IPS DF 6.9 (cell line): ENCODE measurements at regions not wholly inside any gene's neighbourhood (a gene's known extent, or its start where the extent isn't known, plus 50 kb on each side); places are given as distances from the start of the nearest gene placed in this dataset.
"Not testable (repeated sequence)": the region's sequence is repeated elsewhere in the genome, so short reads cannot be mapped to it uniquely, and the experiment has no call there.

Experiments
- DNase-seq: peaks from one replicate; pipeline ENCODE4 v3.0.0-alpha.2; 2013; ENCODE audit warnings: low read depth, low spot score
- H3K27ac ChIP-seq: one replicate; pipeline ENCODE4 v1.5.1; 2013; ENCODE audit warnings: low read length, control low read depth
- H3K27me3 ChIP-seq: 2 replicates; pipeline ENCODE4 v1.6.1; 2013; ENCODE audit warnings: mild to moderate bottlenecking, low read length; ENCODE audit not compliant: control insufficient read depth, insufficient read depth
- H3K36me3 ChIP-seq: 2 replicates; pipeline ENCODE4 v1.6.1; 2013; ENCODE audit warnings: low read length; ENCODE audit not compliant: control insufficient read depth, insufficient read depth
- H3K4me1 ChIP-seq: 2 replicates; pipeline ENCODE4 v1.6.1; 2013; ENCODE audit warnings: low read length; ENCODE audit not compliant: control insufficient read depth, insufficient read depth
- H3K4me3 ChIP-seq: 2 replicates; pipeline ENCODE4 v1.5.1; 2013; ENCODE audit warnings: mild to moderate bottlenecking, low read length
- H3K9me3 ChIP-seq: 2 replicates; pipeline ENCODE4 v1.6.1; 2013; ENCODE audit warnings: low read length, inconsistent platforms; ENCODE audit not compliant: control insufficient read depth, insufficient read depth
- WGBS: extraction: QIAGEN DNeasy Blood & Tissue Kit; methylation state at CpG from one replicate; pipeline ENCODE4 v1.1.7; 2013; ENCODE audit warnings: mixed read lengths, missing lambda C conversion rate; ENCODE audit not compliant: insufficient read length, insufficient coverage; 5-methylcytosine and 5-hydroxymethylcytosine counted together

- Histone ChIP-seq H3K4me1 (no peaks in the 10 kb centered on the region), H3K27me3 (no peaks in the 10 kb centered on the region), H3K27ac (no peak overlapping the region), H3K4me3 (no peak overlapping the region), H3K9me3 (no peaks in the 10 kb centered on the region), H3K36me3 (no peaks in the 10 kb centered on the region)
- no CpG with 5 or more reads among the region's 6 CpGs for WGBS
- no peak for DNase-seq
Observed at GRCh38 chr10:44576702-44577191, 191.8 kb upstream of the CXCL12 start.

GRCh38 chr10:44577533-44577932, 192.6 kb upstream of the CXCL12 start:
- Histone ChIP-seq H3K36me3 (no peaks in the 10 kb centered on the region), H3K27me3 (no peaks in the 10 kb centered on the region), H3K9me3 (no peaks in the 10 kb centered on the region), H3K4me3 (no peak overlapping the region), H3K4me1 (no peaks in the 10 kb centered on the region), H3K27ac (no peak overlapping the region)
- no CpG with 5 or more reads among the region's 3 CpGs for WGBS
- DNase-seq, result no peak

GRCh38 chr10:44578271-44578670, 193.4 kb upstream of the CXCL12 start:
- no peak overlapping the region for H3K4me3 ChIP-seq
- DNase-seq, result no peak
- no CpG with 5 or more reads among the region's 1 CpG for WGBS
- no peak overlapping the region for H3K27ac ChIP-seq
- no peaks in the 10 kb centered on the region for H3K4me1 ChIP-seq
- H3K27me3 ChIP-seq, result no peaks in the 10 kb centered on the region
- no peaks in the 10 kb centered on the region for H3K36me3 ChIP-seq
- no peaks in the 10 kb centered on the region for H3K9me3 ChIP-seq

- H3K27ac ChIP-seq, H3K9me3 ChIP-seq, H3K36me3 ChIP-seq, H3K4me3 ChIP-seq, H3K27me3 ChIP-seq, H3K4me1 ChIP-seq, DNase-seq: not testable (repeated sequence)
- no CpG with 5 or more reads among the region's 1 CpG for WGBS
Observed at GRCh38 chr10:44578963-44579362, 194.1 kb upstream of the CXCL12 start.

- H3K27me3 ChIP-seq, result no peaks in the 10 kb centered on the region
- WGBS, result no CpG with 5 or more reads among the region's 8 CpGs
- no peak overlapping the region for H3K27ac ChIP-seq
- no peak overlapping the region for H3K4me3 ChIP-seq
- H3K36me3 ChIP-seq, result no peaks in the 10 kb centered on the region
- DNase-seq, result no peak
- no peaks in the 10 kb centered on the region for H3K4me1 ChIP-seq
- no peaks in the 10 kb centered on the region for H3K9me3 ChIP-seq
Observed at GRCh38 chr10:44581996-44582395, 197.1 kb upstream of the CXCL12 start.

- no peak for DNase-seq
- no peaks in the 10 kb centered on the region for H3K4me1 ChIP-seq
- no peaks in the 10 kb centered on the region for H3K27me3 ChIP-seq
- no CpG with 5 or more reads among the region's 11 CpGs for WGBS
- no peak overlapping the region for H3K27ac ChIP-seq
- no peak overlapping the region for H3K4me3 ChIP-seq
- H3K9me3 ChIP-seq, result no peaks in the 10 kb centered on the region
- H3K36me3 ChIP-seq, result no peaks in the 10 kb centered on the region
Observed at GRCh38 chr10:44587488-44588318, 202.8 kb upstream of the CXCL12 start.

GRCh38 chr10:44589181-44589943, 204.5 kb upstream of the CXCL12 start:
- no peak for DNase-seq
- no CpG with 5 or more reads among the region's 17 CpGs for WGBS
- Histone ChIP-seq H3K27me3 (no peaks in the 10 kb centered on the region), H3K9me3 (no peaks in the 10 kb centered on the region), H3K4me1 (peaks cover 2% of the 10 kb centered on the region; the same call in 1 of the 2 replicates), H3K36me3 (no peaks in the 10 kb centered on the region), H3K4me3 (no peak overlapping the region), H3K27ac (no peak overlapping the region)

- Histone ChIP-seq H3K27me3 (no peaks in the 10 kb centered on the region), H3K4me1 (peaks cover 2% of the 10 kb centered on the region; the same call in 1 of the 2 replicates), H3K9me3 (no peaks in the 10 kb centered on the region), H3K4me3 (no peak overlapping the region), H3K36me3 (no peaks in the 10 kb centered on the region), H3K27ac (no peak overlapping the region)
- DNase-seq, result no peak
- no CpG with 5 or more reads among the region's 5 CpGs for WGBS
Observed at GRCh38 chr10:44589944-44590449, 205.1 kb upstream of the CXCL12 start.

- no peaks in the 10 kb centered on the region for H3K27me3 ChIP-seq
- H3K4me1 ChIP-seq, result peaks cover 2% of the 10 kb centered on the region; the same call in 1 of the 2 replicates
- no peak overlapping the region for H3K4me3 ChIP-seq
- WGBS, result no CpG with 5 or more reads among the region's 1 CpG
- H3K36me3 ChIP-seq, result no peaks in the 10 kb centered on the region
- no peaks in the 10 kb centered on the region for H3K9me3 ChIP-seq
- no peak for DNase-seq
- no peak overlapping the region for H3K27ac ChIP-seq
Observed at GRCh38 chr10:44591911-44592310, 207.0 kb upstream of the CXCL12 start.

- H3K4me1 ChIP-seq, result peaks cover 2% of the 10 kb centered on the region; the same call in 1 of the 2 replicates
- no peak overlapping the region for H3K27ac ChIP-seq
- no CpG with 5 or more reads among the region's 7 CpGs for WGBS
- no peaks in the 10 kb centered on the region for H3K9me3 ChIP-seq
- no peaks in the 10 kb centered on the region for H3K36me3 ChIP-seq
- no peak overlapping the region for H3K4me3 ChIP-seq
- no peaks in the 10 kb centered on the region for H3K27me3 ChIP-seq
- no peak for DNase-seq
Observed at GRCh38 chr10:44593952-44594351, 209.1 kb upstream of the CXCL12 start.
